Tibial artery (tissue), 4 donors: ENCODE measurements at regions not wholly inside any gene's neighbourhood (a gene's known extent, or its start where the extent isn't known, plus 50 kb on each side); places are given as distances from the start of the nearest gene placed in this dataset.
"Not testable (repeated sequence)": the region's sequence is repeated elsewhere in the genome, so short reads cannot be mapped to it uniquely, and the experiment has no call there.

Source experiments
- DNase-seq, 2 donors: peaks; one replicate each; pipeline ENCODE4 v3.0.0-alpha.2; 2019
- H3K27ac ChIP-seq, 2 donors: fragments of 200-600 bp; sonication (generic) in 1 of 2; 1 replicate in 1 of 2; 2 replicates in 1 of 2; pipeline ENCODE4 v1.5.1; 2018 to 2019; ENCODE audit warnings: mild to moderate bottlenecking in 1 of 2
- H3K27me3 ChIP-seq, 2 donors: fragments of 200-600 bp; sonication (generic) in 1 of 2; one replicate each; pipeline versions ENCODE4 v1.5.1 to v1.6.0; 2016 to 2019
- H3K36me3 ChIP-seq, 3 donors: fragments of 200-600 bp; sonication (generic) in 2 of 3; one replicate each; pipeline ENCODE4 v1.5.1; 2016 to 2019; ENCODE audit warnings: mild to moderate bottlenecking in 2 of 3
- H3K4me1 ChIP-seq, 4 donors: fragments of 200-600 bp; sonication (generic) in 2 of 4; 1 replicate in 3 of 4; 2 replicates in 1 of 4; pipeline ENCODE4 v1.5.1; 2016 to 2019
- H3K4me3 ChIP-seq, 2 donors: fragments of 200-600 bp; sonication (generic) in 1 of 2; 1 replicate in 1 of 2; 2 replicates in 1 of 2; pipeline ENCODE4 v1.5.1; 2018 to 2019; ENCODE audit warnings: mild to moderate bottlenecking in 2 of 2
- H3K9me3 ChIP-seq, 3 donors: fragments of 200-600 bp; sonication (generic) in 1 of 3; one replicate each; pipeline ENCODE4 v1.5.1; 2016 to 2019
- intact Hi-C: fragments of 100-400 bp; cut with DNase I; formaldehyde crosslinking; loops from one replicate; pipeline ENCODE4 v1.15.0; 2023; ENCODE audit warnings: low total_unique reads
- TF ChIP-seq, protein P1 (sequence below), 2 experiments: fragments of 200-600 bp in 1 of 2; fragments of 450-650 bp in 1 of 2; IDR thresholded peaks; one replicate each; pipeline ENCODE4 v1.5.1; 2017 to 2019; ENCODE audit warnings: antibody characterized with exemption in 2 of 2, mild to moderate bottlenecking in 1 of 2, moderate library complexity in 1 of 2

DNA sequence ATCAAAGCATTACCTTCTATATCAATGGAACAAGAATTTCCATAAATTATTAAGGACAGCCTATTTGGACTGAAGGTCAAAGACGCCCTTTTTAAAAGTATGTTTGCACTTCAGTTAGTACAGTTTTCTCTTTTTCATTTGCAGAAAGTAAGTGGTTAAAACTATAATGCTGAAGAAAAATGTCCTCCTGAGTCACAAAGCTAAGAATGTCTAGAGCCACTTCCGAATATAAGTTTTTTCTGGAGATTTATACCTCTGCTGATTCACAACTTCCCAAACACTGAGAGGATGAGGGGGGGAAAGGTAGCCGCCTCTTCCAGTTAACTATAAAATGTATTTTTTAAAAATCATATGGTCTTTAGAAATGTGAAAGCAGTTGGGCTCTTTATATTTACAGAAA is 84.9 kb downstream of the DUSP6 start:
- no peaks in the 10 kb centered on the region for H3K36me3 ChIP-seq
- no peaks in the 10 kb centered on the region for H3K4me1 ChIP-seq
- H3K9me3 ChIP-seq, result no peaks in the 10 kb centered on the region
- no peak for DNase-seq
- H3K27ac ChIP-seq, result no peak overlapping the region
- H3K27me3 ChIP-seq, result no peaks in the 10 kb centered on the region
- TF ChIP-seq, protein P1, sequence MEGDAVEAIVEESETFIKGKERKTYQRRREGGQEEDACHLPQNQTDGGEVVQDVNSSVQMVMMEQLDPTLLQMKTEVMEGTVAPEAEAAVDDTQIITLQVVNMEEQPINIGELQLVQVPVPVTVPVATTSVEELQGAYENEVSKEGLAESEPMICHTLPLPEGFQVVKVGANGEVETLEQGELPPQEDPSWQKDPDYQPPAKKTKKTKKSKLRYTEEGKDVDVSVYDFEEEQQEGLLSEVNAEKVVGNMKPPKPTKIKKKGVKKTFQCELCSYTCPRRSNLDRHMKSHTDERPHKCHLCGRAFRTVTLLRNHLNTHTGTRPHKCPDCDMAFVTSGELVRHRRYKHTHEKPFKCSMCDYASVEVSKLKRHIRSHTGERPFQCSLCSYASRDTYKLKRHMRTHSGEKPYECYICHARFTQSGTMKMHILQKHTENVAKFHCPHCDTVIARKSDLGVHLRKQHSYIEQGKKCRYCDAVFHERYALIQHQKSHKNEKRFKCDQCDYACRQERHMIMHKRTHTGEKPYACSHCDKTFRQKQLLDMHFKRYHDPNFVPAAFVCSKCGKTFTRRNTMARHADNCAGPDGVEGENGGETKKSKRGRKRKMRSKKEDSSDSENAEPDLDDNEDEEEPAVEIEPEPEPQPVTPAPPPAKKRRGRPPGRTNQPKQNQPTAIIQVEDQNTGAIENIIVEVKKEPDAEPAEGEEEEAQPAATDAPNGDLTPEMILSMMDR (IDR thresholded peaks at IDR 0.05), result no peak
- intact Hi-C loops, result no loop called here
- H3K4me3 ChIP-seq, result no peak overlapping the region

DNA sequence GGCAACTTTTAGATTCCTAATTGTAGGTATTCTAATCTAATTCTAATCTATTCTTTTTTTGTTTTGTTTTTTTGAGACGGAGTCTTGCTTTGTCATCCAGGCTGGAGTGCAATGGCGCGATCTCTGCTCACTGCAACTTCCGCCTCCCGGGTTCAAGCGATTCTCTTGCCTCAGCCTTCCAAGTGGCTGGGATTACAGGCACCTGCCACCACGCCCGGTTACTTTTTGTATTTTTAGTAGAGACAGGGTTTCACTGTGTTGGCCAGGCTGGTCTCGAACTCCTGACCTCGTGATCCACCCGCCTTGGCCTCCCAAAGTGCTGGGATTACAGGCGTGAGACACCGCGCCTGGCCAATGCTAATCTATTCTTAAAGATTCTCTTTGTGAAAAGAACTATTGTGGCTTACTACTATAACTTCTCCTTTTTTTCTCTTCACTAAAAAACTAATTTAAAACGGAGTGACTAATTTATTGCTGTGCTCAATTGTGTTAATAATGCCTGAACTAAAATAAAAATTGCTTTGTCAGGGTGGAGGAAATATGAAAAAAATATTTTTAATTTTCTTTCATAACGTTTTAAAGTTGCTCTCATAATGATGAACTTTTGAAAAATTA is 85.6 kb downstream of the DUSP6 start:
- H3K27me3 ChIP-seq, H3K36me3 ChIP-seq, H3K9me3 ChIP-seq, H3K4me3 ChIP-seq, H3K4me1 ChIP-seq, intact Hi-C loops, DNase-seq, H3K27ac ChIP-seq: not testable (repeated sequence)

- Histone ChIP-seq H3K36me3 (no peaks in the 10 kb centered on the region), H3K27ac (no peak overlapping the region), H3K4me3 (no peak overlapping the region), H3K4me1 (no peaks in the 10 kb centered on the region), H3K9me3 (no peaks in the 10 kb centered on the region), H3K27me3 (no peaks in the 10 kb centered on the region)
- intact Hi-C loops, result no loop called here
- DNase-seq, result no peak
- TF ChIP-seq, protein P1 (IDR thresholded peaks at IDR 0.05), result no peak
Observed at GRCh38 chr12:89264837-89265236, 87.5 kb downstream of the DUSP6 start.

GRCh38 chr12:89263900-89264299 is 88.4 kb downstream of the DUSP6 start:
- DNase-seq, result no peak
- Histone ChIP-seq H3K27me3 (no peaks in the 10 kb centered on the region), H3K4me1 (no peaks in the 10 kb centered on the region), H3K36me3 (no peaks in the 10 kb centered on the region), H3K9me3 (no peaks in the 10 kb centered on the region), H3K27ac (no peak overlapping the region), H3K4me3 (no peak overlapping the region)
- TF ChIP-seq, protein P1 (IDR thresholded peaks at IDR 0.05), result no peak
- intact Hi-C loops, result no loop called here

GRCh38 chr12:89262855-89263552 is 89.3 kb downstream of the DUSP6 start:
- H3K36me3 ChIP-seq, result no peaks in the 10 kb centered on the region
- H3K27ac ChIP-seq, result no peak overlapping the region
- H3K27me3 ChIP-seq, result no peaks in the 10 kb centered on the region
- DNase-seq, result no peak
- no peaks in the 10 kb centered on the region for H3K4me1 ChIP-seq
- no peak overlapping the region for H3K4me3 ChIP-seq
- TF ChIP-seq, protein P1 (IDR thresholded peaks at IDR 0.05), result no peak
- intact Hi-C loops, result no loop called here
- H3K9me3 ChIP-seq, result peaks cover 0 to 6% (median 0%) of the 10 kb centered on the region in 3 donors

- no peaks in the 10 kb centered on the region for H3K27me3 ChIP-seq
- H3K4me1 ChIP-seq, result no peaks in the 10 kb centered on the region
- no peaks in the 10 kb centered on the region for H3K36me3 ChIP-seq
- intact Hi-C loops, result no loop called here
- H3K4me3 ChIP-seq, result no peak overlapping the region
- no peak overlapping the region for H3K27ac ChIP-seq
- TF ChIP-seq, protein P1 (IDR thresholded peaks at IDR 0.05), result no peak
- peaks cover 0 to 7% (median 0%) of the 10 kb centered on the region in 3 donors for H3K9me3 ChIP-seq
- no peak for DNase-seq
Observed at GRCh38 chr12:89261982-89262381, 90.3 kb downstream of the DUSP6 start.
